ENCODE measurements at regions not wholly inside any gene's neighbourhood (a gene's known extent, or its start where the extent isn't known, plus 50 kb on each side); places are given as distances from the start of the nearest gene placed in this dataset.

- Histone ChIP-seq H3K4me1 (no peaks in the 10 kb centered on the region), H3K4me3 (no peak overlapping the region), H3K27me3 (peaks cover 8% of the 10 kb centered on the region), H3K9me3 (no peaks in the 10 kb centered on the region), H3K27ac (no peak overlapping the region), H3K36me3 (no peaks in the 10 kb centered on the region)
- 93% methylated on average over 12 of the region's 15 CpGs for WGBS
- TF ChIP-seq EP300 (IDR thresholded peaks at IDR 0.05) (no peak), CTCF (IDR thresholded peaks at IDR 0.05) (no peak), POLR2AphosphoS5 (IDR thresholded peaks at IDR 0.05) (no peak), POLR2A (IDR thresholded peaks at IDR 0.05) (no peak)
- no peak for DNase-seq (ENCODE audit: low spot score in 2 of 2)
Observed at GRCh38 chr10:42939685-42940366, 137.0 kb upstream of the RET start.

GRCh38 chr10:42940487-42941294 is 136.2 kb upstream of the RET start:
- DNase-seq (ENCODE audit: low spot score in 2 of 2): no peak
- 77% methylated on average over 19 of the region's 25 CpGs for WGBS

GRCh38 chr10:42941295-42941644 is 135.6 kb upstream of the RET start:
- Histone ChIP-seq H3K4me1 (no peaks in the 10 kb centered on the region), H3K27ac (no peak overlapping the region), H3K4me3 (no peak overlapping the region), H3K36me3 (no peaks in the 10 kb centered on the region), H3K27me3 (no peaks in the 10 kb centered on the region), H3K9me3 (no peaks in the 10 kb centered on the region)
- peak in 1 of 2 donors; percentile 70 for DNase-seq (ENCODE audit: low spot score in 2 of 2)
- 68% methylated on average over 13 of the region's 14 CpGs for WGBS
- TF ChIP-seq EP300 (IDR thresholded peaks at IDR 0.05) (no peak), CTCF (IDR thresholded peaks at IDR 0.05) (no peak), POLR2AphosphoS5 (IDR thresholded peaks at IDR 0.05) (no peak), POLR2A (IDR thresholded peaks at IDR 0.05) (no peak)

More at GRCh38 chr10:42940487-42941294, 136.2 kb upstream of the RET start:
- H3K9me3 ChIP-seq: no peaks in the 10 kb centered on the region
- H3K4me1 ChIP-seq: no peaks in the 10 kb centered on the region
- no peaks in the 10 kb centered on the region for H3K36me3 ChIP-seq
- no peak for TF ChIP-seq POLR2AphosphoS5 (IDR thresholded peaks at IDR 0.05)
- no peak for TF ChIP-seq POLR2A (IDR thresholded peaks at IDR 0.05)
- TF ChIP-seq EP300 (IDR thresholded peaks at IDR 0.05): no peak
- no peak for TF ChIP-seq CTCF (IDR thresholded peaks at IDR 0.05)
- peaks cover 3% of the 10 kb centered on the region for H3K27me3 ChIP-seq
- H3K27ac ChIP-seq: no peak overlapping the region
- no peak overlapping the region for H3K4me3 ChIP-seq

GRCh38 chr10:42941790-42942189 is 135.1 kb upstream of the RET start:
- 77% methylated on average over 5 of the region's 5 CpGs for WGBS
- DNase-seq (ENCODE audit: low spot score in 2 of 2): no peak

More at GRCh38 chr10:42941790-42942189, 135.1 kb upstream of the RET start:
- TF ChIP-seq POLR2A (IDR thresholded peaks at IDR 0.05) (no peak), CTCF (IDR thresholded peaks at IDR 0.05) (no peak), POLR2AphosphoS5 (IDR thresholded peaks at IDR 0.05) (no peak), EP300 (IDR thresholded peaks at IDR 0.05) (no peak)
- Histone ChIP-seq H3K27ac (no peak overlapping the region), H3K27me3 (no peaks in the 10 kb centered on the region), H3K4me1 (no peaks in the 10 kb centered on the region), H3K4me3 (no peak overlapping the region), H3K9me3 (no peaks in the 10 kb centered on the region), H3K36me3 (no peaks in the 10 kb centered on the region)

Measured in suprapubic skin (tissue), 4 donors.